HG02571 (cell line): ENCODE measurements at regions not wholly inside any gene's neighbourhood (a gene's known extent, or its start where the extent isn't known, plus 50 kb on each side); places are given as distances from the start of the nearest gene placed in this dataset.
"Not testable (repeated sequence)": the region's sequence is repeated elsewhere in the genome, so short reads cannot be mapped to it uniquely, and the experiment has no call there.

Experiments
- ATAC-seq: cut with Tn5 transposase; IDR thresholded peaks from one replicate; pipeline ENCODE4 v1.9.1; 2021; ENCODE audit warnings: mild to moderate bottlenecking, moderate library complexity; ENCODE audit not compliant: unreplicated experiment

GRCh38 chr14:105943973-105944602, 417.7 kb downstream of the TMEM121 start:
- ATAC-seq = no peak

GRCh38 chr14:105944632-105945610, 418.5 kb downstream of the TMEM121 start:
- ATAC-seq = no peak

GRCh38 chr14:105945896-105946295, 419.5 kb downstream of the TMEM121 start:
- no peak for ATAC-seq

DNA sequence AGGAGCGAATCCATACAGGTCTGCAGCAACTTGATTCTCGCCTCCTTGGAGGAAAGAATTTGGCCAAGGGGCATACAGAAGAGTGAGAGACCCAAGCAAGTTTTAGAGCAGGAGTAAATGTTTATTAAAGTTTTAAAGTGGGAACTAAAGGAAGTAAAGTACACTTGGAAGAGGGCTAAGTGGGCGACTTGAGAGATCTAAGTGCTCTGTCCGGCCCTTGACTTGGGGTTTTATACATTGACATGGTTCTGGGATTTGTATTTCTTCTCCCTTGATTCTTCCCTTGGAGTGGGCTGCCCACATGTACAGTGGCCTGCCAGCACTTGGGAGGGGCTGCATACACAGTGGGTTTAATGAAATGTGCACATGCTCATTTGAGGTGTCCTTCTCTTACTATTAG, 421.2 kb downstream of the TMEM121 start:
- ATAC-seq = no peak

- ATAC-seq = not testable (repeated sequence)
These were observed 422.6 kb downstream of the TMEM121 start for GRCh38 chr14:105948955-105949354.

DNA sequence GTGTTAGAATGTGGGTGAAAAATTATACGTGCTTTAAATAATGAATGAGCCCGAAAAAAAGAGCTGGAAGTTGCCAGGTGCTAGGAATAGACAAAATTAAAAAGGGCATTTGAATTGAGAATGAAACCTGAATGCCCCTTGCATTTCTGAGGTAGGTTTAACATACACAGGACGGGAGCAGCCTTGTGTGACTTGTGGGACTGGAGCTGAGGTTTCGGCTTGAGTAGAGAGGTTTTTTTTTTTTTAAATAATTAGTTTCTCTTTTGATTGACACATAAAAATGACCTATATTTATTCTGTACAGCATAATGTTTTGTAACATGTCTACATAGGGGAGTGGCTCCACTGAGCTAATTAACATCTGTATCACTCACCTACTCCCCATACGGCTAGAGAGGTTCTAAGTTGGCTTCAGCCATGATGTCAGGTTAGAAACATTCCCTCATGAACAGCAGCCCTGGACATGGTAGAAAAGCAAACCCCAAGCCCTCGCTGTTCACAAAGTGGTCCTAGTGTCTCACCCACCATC, 424.0 kb downstream of the TMEM121 start:
- ATAC-seq = not testable (repeated sequence)

- no peak for ATAC-seq
These were observed 425.0 kb downstream of the TMEM121 start for GRCh38 chr14:105951399-105951798.

- no peak for ATAC-seq
These were observed 425.8 kb downstream of the TMEM121 start for GRCh38 chr14:105952222-105952621.

- ATAC-seq = no peak
These were observed 426.4 kb downstream of the TMEM121 start for GRCh38 chr14:105952826-105953225.

- not testable (repeated sequence) for ATAC-seq
These were observed 435.2 kb downstream of the TMEM121 start for GRCh38 chr14:105961625-105962024.

GRCh38 chr14:105962532-105962931, 436.1 kb downstream of the TMEM121 start:
- ATAC-seq = no peak

GRCh38 chr14:105968291-105968690, 441.9 kb downstream of the TMEM121 start:
- no peak for ATAC-seq

DNA sequence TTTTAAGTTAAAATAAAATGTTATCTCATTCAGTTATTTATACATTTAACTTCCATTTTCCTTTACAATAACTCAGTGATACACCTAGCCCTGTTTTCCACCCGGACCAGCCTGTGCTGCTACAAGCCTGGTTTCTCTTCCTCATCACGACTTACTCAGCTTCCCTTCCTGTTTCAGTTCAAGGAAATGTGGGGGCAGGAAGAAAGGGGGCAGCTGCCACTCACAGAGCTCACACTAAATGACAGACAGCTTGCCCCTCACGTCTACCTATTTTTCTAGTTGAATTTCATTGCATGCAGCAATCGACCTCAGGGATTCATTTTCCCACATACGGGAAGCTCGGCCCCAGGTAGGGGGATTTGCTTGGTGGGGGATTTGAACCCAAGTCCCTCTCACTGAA, 442.6 kb downstream of the TMEM121 start:
- not testable (repeated sequence) for ATAC-seq

DNA sequence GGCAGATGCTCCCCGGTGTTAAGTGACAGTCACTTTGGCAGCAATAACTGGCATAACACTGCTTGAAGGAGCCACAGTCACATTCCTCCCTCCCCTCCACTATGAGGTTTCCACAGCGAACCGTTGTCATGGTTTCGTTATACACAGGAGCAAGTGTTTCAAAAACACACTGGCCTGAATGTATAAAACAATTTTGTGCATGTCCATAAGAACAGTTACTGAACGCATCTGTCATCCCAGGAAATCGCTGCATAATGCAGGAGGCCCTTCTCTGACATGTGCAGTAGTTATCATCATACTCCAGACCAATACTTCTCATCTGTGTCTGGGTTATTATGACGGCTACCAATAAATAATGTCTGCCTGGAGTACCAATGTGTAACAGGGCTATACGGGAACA, 444.4 kb downstream of the TMEM121 start:
- not testable (repeated sequence) for ATAC-seq

DNA sequence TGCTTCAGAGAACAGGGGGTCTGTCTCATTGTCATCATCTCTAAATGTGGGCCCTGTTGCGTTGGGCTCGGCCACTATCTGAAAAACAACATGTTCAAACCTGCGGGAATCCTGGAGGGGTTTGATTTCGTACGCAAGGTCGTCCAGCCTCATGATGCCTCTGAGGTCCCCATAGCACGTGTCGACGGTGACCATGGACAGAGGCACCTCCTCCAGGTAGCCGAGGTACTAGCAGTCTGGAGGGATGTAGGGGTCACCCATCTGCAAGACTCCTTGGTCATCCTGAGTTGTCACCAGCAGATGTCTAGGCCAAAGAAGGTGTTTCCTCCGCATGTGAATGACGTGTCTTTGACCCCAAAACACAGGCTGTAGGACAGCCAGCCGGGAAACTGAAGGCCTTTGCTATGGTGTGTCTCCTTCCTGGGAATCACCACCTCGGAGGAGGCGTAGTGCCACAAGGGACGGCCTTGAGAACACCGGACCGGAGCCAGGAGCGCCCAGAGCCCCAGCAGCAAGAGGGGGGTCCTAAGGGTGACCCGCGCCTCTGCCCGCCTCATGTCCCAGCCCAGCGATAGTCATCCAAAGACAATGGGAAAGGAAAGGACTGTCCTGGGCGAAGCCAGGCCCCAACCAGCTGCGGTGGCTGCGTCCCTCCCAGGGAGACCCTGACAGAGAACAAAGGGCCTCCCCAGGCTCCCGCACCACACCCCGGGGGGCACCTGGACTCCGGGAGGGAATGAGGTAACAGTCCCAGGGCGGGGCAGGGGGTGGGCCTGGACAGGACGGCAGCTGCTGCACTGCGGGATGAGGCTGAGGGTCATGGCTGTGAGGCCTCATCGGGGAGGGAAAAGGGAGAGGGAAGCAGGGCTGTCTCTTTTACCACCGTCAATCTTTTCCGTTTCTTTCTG, 445.5 kb downstream of the TMEM121 start:
- ATAC-seq = no peak

- no peak for ATAC-seq
These were observed 448.5 kb downstream of the TMEM121 start for GRCh38 chr14:105974902-105975301.

DNA sequence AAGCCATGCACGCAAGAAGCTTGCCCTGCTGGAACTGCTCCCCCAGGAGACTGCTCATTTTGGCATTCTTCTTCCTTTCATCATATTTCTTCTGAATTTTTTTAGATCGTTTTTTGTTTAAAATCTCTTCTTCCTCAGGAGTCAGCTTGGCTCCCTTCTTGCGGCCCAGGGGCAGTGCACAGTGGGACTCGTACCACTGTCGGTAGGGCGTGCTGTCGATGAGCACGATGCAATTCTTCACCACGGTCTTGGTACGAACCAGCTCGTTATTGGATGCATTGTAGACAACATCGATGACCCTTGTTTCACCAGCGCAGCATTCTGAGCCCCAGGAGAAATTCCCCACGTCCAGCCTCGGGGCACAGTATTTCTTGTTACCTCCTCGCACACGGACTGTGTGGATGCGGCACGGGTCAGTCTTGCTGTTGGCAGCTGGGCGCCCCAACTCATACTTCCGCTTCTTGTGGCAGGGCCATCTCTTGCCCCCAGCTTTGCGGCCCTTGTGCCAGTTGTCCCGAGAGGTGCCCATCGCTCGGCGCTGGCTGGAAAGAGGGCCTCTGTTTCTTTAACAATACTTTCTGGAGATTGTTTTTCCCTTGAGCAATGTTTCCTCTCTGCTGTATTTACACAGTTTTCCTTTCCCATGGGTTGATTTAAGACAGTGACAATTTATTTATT, 452.4 kb downstream of the TMEM121 start:
- no peak for ATAC-seq

GRCh38 chr14:105979446-105979845, 453.1 kb downstream of the TMEM121 start:
- ATAC-seq = no peak

- ATAC-seq = no peak
These were observed 453.8 kb downstream of the TMEM121 start for GRCh38 chr14:105980224-105980623.
